ENCODE measurements at regions not wholly inside any gene's neighbourhood (a gene's known extent, or its start where the extent isn't known, plus 50 kb on each side); places are given as distances from the start of the nearest gene placed in this dataset.

GRCh38 chr1:184892116-184892515 is 82.2 kb downstream of the NIBAN1 start:
- H3K9me3 ChIP-seq (ENCODE audit: insufficient read depth in 2 of 2, low read depth in 1 of 2, low read length in 1 of 2), result no peaks in the 10 kb centered on the region
- no peak overlapping the region for H3K23ac ChIP-seq (ENCODE audit: insufficient read length)
- H2AFZ ChIP-seq (ENCODE audit: low read length), result no peak overlapping the region
- H3K4me3 ChIP-seq (ENCODE audit: extremely low read depth in 1 of 4, insufficient read depth in 2 of 4, low read depth in 3 of 4, low read length in 4 of 4), result no peak overlapping the region
- H3K56ac ChIP-seq (replicated peaks; ENCODE audit: insufficient read length, low read depth, low read length), result no peak overlapping the region
- H3K18ac ChIP-seq (ENCODE audit: extremely low read depth, low read length), result no peak overlapping the region
- H3K23me2 ChIP-seq (ENCODE audit: low read depth, low read length), result no peaks in the 10 kb centered on the region
- H4K8ac ChIP-seq (ENCODE audit: extremely low read depth, insufficient read depth, low read length), result no peak overlapping the region
- H3K9ac ChIP-seq (replicated peaks in 1 of 4; ENCODE audit: extremely low read depth in 1 of 4, low read depth in 3 of 4, low read length in 3 of 4), result no peak overlapping the region
- no peak overlapping the region for H2AK5ac ChIP-seq (ENCODE audit: low read depth, low read length)
- H3K4me2 ChIP-seq (ENCODE audit: insufficient read depth in 1 of 2, low read depth in 2 of 2, low read length in 2 of 2), result no peak overlapping the region
- no peak overlapping the region for H2BK5ac ChIP-seq (ENCODE audit: low read depth, low read length)
- DNase-seq (ENCODE audit: low read depth in 1 of 2, low spot score in 2 of 2) (no peak), FAIRE-seq (no peak)
- POLR2A ChIA-PET (ENCODE audit: partially characterized antibody), result interaction anchor here (0.7 to 1.4 kb wide), 2 partner anchors 9 to 82 kb away, joined by 3 read pairs; partner anchors contain the start of gene NIBAN1
- no peak overlapping the region for H3K4ac ChIP-seq (replicated peaks; ENCODE audit: insufficient read length, low read depth, low read length)
- no peak overlapping the region for H2BK15ac ChIP-seq (ENCODE audit: low read length)
- H3K4me1 ChIP-seq (replicated peaks in 1 of 4; ENCODE audit: control insufficient read depth in 3 of 4, insufficient read depth in 4 of 4, low read length in 3 of 4), result no peaks in the 10 kb centered on the region
- TF ChIP-seq RBBP5 (IDR thresholded peaks at IDR 0.05; ENCODE audit: borderline replicate concordance, low read depth, low read length) (no peak), JUND (IDR thresholded peaks at IDR 0.05; ENCODE audit: low read length) (no peak)
- no peaks in the 10 kb centered on the region for H3K79me1 ChIP-seq (ENCODE audit: low read depth, low read length)
- no peak overlapping the region for H3K27ac ChIP-seq (ENCODE audit: low read depth, low read length)
- H2BK120ac ChIP-seq (replicated peaks; ENCODE audit: low read depth, low read length), result no peak overlapping the region
- CTCF ChIA-PET (ENCODE audit: partially characterized antibody), result interaction anchor here (1.5 to 1.8 kb wide), 2 partner anchors 66 to 278 kb away, joined by 3 to 5 read pairs; no protein-coding TSS in a partner anchor
- H2BK12ac ChIP-seq (ENCODE audit: low read depth, low read length), result no peak overlapping the region
- no peak overlapping the region for H2BK20ac ChIP-seq (ENCODE audit: low read length)
- H4K5ac ChIP-seq (ENCODE audit: insufficient read length, low read depth, low read length), result no peak overlapping the region
- H4K20me1 ChIP-seq (replicated peaks in 1 of 2; ENCODE audit: control insufficient read depth in 1 of 2, insufficient read depth in 2 of 2, low read length in 2 of 2), result no peaks in the 10 kb centered on the region
- H3K14ac ChIP-seq (ENCODE audit: insufficient read length), result no peak overlapping the region
- H3K27me3 ChIP-seq (replicated peaks in 1 of 4; ENCODE audit: control insufficient read depth in 3 of 4, extremely low read depth in 1 of 4, insufficient read depth in 3 of 4, low read length in 3 of 4), result no peaks in the 10 kb centered on the region
- no peaks in the 10 kb centered on the region for H3K79me2 ChIP-seq (ENCODE audit: control insufficient read depth in 1 of 2, insufficient read depth in 2 of 2, low read length in 2 of 2)
- H3K36me3 ChIP-seq (ENCODE audit: control insufficient read depth in 2 of 4, insufficient read depth in 4 of 4, low read length in 3 of 4), result no peaks in the 10 kb centered on the region
- no peak overlapping the region for H4K91ac ChIP-seq (replicated peaks; ENCODE audit: insufficient read length, low read length)
- WGBS, 2 experiments (ENCODE audit: extremely low coverage in 1 of 2, insufficient coverage in 1 of 2, insufficient read length in 1 of 2, insufficient replicate concordance in 2 of 2, low coverage in 1 of 2, low lambda C conversion rate in 2 of 2, missing lambda C conversion rate in 1 of 2), result 86% methylated on average over 4 of the region's 4 CpGs; no CpG with 5 or more reads in 1 of the 2 experiments
